GM12892 (cell line): ENCODE measurements at regions not wholly inside any gene's neighbourhood (a gene's known extent, or its start where the extent isn't known, plus 50 kb on each side); places are given as distances from the start of the nearest gene placed in this dataset.

Experiments
- POLR2A ChIP-seq: IDR thresholded peaks from 2 replicates; pipeline ENCODE4 v1.6.1; 2011; ENCODE audit warnings: low read depth, low read length, control low read depth
- POLR2AphosphoS5 ChIP-seq: IDR thresholded peaks from 2 replicates; pipeline ENCODE4 v1.6.1; 2011; ENCODE audit warnings: low read depth, low read length, control low read depth
- TAF1 ChIP-seq: IDR thresholded peaks from 2 replicates; pipeline ENCODE4 v1.6.1; 2011; ENCODE audit warnings: low read depth, mild to moderate bottlenecking, control low read depth, low read length, borderline replicate concordance

- TF ChIP-seq TAF1 = no peak
- TF ChIP-seq POLR2A = no peak
- TF ChIP-seq POLR2AphosphoS5 = no peak
These were observed 349.1 kb upstream of the PTPRD start for GRCh38 chr9:10961883-10962282.
